HFFc6 (cell line): ENCODE measurements at regions not wholly inside any gene's neighbourhood (a gene's known extent, or its start where the extent isn't known, plus 50 kb on each side); places are given as distances from the start of the nearest gene placed in this dataset.
A peak's percentile ranks its signal among the peaks of the same experiment; 100 is the strongest.
"Not testable (repeated sequence)": the region's sequence is repeated elsewhere in the genome, so short reads cannot be mapped to it uniquely, and the experiment has no call there.

Experiments
- DNase-seq: peaks from one replicate; pipeline ENCODE4 v3.0.0-alpha.2; 2018
- H3K27ac Mint-ChIP-seq: 2 replicates; pipeline ENCODE4 v1.8.0; 2020; ENCODE audit warnings: mild to moderate bottlenecking, mixed read lengths
- H3K27me3 Mint-ChIP-seq: 2 replicates; pipeline ENCODE4 v1.8.0; 2021; ENCODE audit warnings: mild to moderate bottlenecking, moderate library complexity, mixed read lengths; ENCODE audit not compliant: insufficient read depth
- H3K36me3 Mint-ChIP-seq: 2 replicates; pipeline ENCODE4 v1.8.0; 2021; ENCODE audit warnings: low read depth, mixed read lengths
- H3K4me1 Mint-ChIP-seq: 2 replicates; pipeline ENCODE4 v1.8.0; 2020; ENCODE audit warnings: low read depth, mixed read lengths
- H3K4me3 Mint-ChIP-seq: 2 replicates; pipeline ENCODE4 v1.8.0; 2020; ENCODE audit warnings: mild to moderate bottlenecking, moderate library complexity, mixed read lengths
- H3K9me3 Mint-ChIP-seq: 2 replicates; pipeline ENCODE4 v1.8.0; 2020; ENCODE audit warnings: mild to moderate bottlenecking, mixed read lengths
- CTCF ChIP-seq: fragments of 200-600 bp; sonication (generic); IDR thresholded peaks from 2 replicates; pipeline ENCODE4 v1.5.0; 2021; ENCODE audit warnings: antibody characterized with exemption, mild to moderate bottlenecking

- H3K4me3 Mint-ChIP-seq, result no peak overlapping the region
- no peak overlapping the region for H3K27ac Mint-ChIP-seq
- no peaks in the 10 kb centered on the region for H3K36me3 Mint-ChIP-seq
- no peaks in the 10 kb centered on the region for H3K9me3 Mint-ChIP-seq
- TF ChIP-seq CTCF, result no peak
- peaks cover 6% of the 10 kb centered on the region for H3K27me3 Mint-ChIP-seq
- DNase-seq, result no peak
- peaks cover 3% of the 10 kb centered on the region; the same call in 1 of the 2 replicates for H3K4me1 Mint-ChIP-seq
These were observed 84.0 kb downstream of the FMO4 start for GRCh38 chr1:171397851-171398469.

DNA sequence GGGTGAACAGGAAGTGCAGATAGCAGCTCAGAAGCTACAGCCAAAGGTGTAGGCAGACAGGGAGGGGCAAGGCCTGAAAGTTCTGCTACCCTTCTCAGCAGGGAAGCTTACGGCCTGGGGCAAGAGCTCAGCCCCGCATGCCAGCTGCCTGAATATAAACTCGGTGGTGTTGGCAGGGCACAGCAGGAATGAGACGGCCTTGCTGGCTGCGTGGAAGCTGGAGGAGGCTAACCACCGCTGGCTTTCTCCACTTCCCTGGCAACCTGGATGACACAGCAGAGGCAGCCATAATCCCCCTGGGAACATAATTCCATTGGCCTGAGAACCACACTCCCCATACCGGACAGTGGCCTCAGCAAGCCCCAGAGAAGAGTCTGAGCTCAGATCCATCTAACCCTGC, 81.9 kb upstream of the PRRC2C start:
- Mint-ChIP-seq H3K4me1 (peaks cover 21% of the 10 kb centered on the region; the same call in 1 of the 2 replicates), H3K27me3 (peaks cover 9% of the 10 kb centered on the region), H3K9me3 (no peaks in the 10 kb centered on the region), H3K4me3 (no peak overlapping the region), H3K36me3 (no peaks in the 10 kb centered on the region), H3K27ac (peak overlapping the region; percentile 8; the same call in 1 of the 2 replicates)
- TF ChIP-seq CTCF, result no peak
- peak; percentile 12 for DNase-seq

GRCh38 chr1:171405391-171405714, 80.0 kb upstream of the PRRC2C start:
- peaks cover 6% of the 10 kb centered on the region for H3K27me3 Mint-ChIP-seq
- peaks cover 21% of the 10 kb centered on the region; the same call in 1 of the 2 replicates for H3K4me1 Mint-ChIP-seq
- peak; percentile 19; the same call in 1 of the 2 replicates for TF ChIP-seq CTCF
- no peak for DNase-seq
- H3K4me3 Mint-ChIP-seq, result no peak overlapping the region
- H3K36me3 Mint-ChIP-seq, result no peaks in the 10 kb centered on the region
- no peak overlapping the region for H3K27ac Mint-ChIP-seq
- H3K9me3 Mint-ChIP-seq, result no peaks in the 10 kb centered on the region

DNA sequence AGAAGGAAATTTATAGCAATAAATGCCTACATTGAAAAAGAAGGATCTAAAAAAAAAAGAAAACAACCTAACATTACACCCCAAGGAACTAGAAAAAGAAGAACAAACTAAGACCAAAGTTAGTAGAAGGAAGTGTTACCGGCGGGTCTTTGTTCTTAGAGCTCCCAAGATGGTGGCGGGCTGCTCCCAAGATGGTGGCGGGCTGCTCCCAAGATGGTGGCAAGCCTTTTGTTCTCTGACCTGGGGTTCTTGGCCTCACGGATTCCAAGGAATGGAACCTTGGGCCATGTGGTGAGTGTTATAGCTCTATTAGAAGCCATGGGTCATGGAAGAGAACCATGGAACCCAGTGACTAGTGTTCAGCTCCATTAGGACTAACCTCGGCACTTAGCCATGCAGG, 71.8 kb upstream of the PRRC2C start:
- H3K36me3 Mint-ChIP-seq, H3K27me3 Mint-ChIP-seq, H3K4me3 Mint-ChIP-seq, H3K27ac Mint-ChIP-seq, DNase-seq, H3K9me3 Mint-ChIP-seq, H3K4me1 Mint-ChIP-seq: not testable (repeated sequence)

DNA sequence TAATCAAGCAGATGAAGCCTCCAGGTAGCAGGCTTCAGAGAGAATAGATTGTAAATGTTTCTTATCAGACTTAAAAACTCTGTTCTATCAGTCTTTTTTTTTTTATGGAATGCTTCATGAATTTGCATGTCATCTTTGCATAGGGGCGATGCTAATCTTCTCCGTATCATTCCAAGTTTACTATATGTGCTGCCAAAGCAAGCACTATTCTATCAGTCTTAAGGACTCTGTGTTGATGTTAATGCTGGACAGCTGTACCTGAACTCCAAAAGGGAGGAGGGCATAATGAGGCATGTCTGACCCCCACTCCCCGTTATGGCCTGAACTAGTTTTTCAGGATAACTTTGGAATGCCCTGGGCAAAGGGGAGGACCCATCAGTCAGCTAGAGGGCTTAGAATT, 66.8 kb upstream of the PRRC2C start:
- H3K27ac Mint-ChIP-seq, result no peak overlapping the region
- H3K36me3 Mint-ChIP-seq, result no peaks in the 10 kb centered on the region
- no peak overlapping the region for H3K4me3 Mint-ChIP-seq
- no peak for DNase-seq
- peaks cover 2% of the 10 kb centered on the region; the same call in 1 of the 2 replicates for H3K27me3 Mint-ChIP-seq
- peaks cover 19% of the 10 kb centered on the region for H3K4me1 Mint-ChIP-seq
- TF ChIP-seq CTCF, result no peak
- no peaks in the 10 kb centered on the region for H3K9me3 Mint-ChIP-seq

DNA sequence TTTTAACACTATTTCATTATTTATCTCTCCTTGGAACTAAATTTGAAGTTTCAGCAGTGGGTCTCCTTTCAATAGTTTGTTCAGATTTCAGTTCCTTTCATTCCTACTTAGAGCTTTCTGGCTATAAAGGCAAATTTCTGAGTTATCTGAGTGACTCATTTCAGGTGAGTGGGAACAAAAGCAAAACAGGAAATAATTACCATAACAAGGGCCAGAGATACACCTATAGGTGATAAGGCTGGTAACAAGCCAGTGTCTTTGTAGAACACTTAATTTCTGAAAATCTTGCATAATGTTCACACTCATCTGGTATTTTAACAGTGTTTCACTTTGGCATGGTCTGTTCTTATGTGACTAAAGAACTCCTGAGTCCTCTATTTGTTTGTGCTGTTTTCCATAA, 64.5 kb upstream of the PRRC2C start:
- peaks cover 19% of the 10 kb centered on the region for H3K4me1 Mint-ChIP-seq
- H3K9me3 Mint-ChIP-seq, result no peaks in the 10 kb centered on the region
- peaks cover 6% of the 10 kb centered on the region for H3K27me3 Mint-ChIP-seq
- H3K4me3 Mint-ChIP-seq, result no peak overlapping the region
- no peak for DNase-seq
- no peaks in the 10 kb centered on the region for H3K36me3 Mint-ChIP-seq
- TF ChIP-seq CTCF, result no peak
- H3K27ac Mint-ChIP-seq, result no peak overlapping the region
